HepG2 (cell line): ENCODE measurements at regions not wholly inside any gene's neighbourhood (a gene's known extent, or its start where the extent isn't known, plus 50 kb on each side); places are given as distances from the start of the nearest gene placed in this dataset.
A peak's percentile ranks its signal among the peaks of the same experiment; 100 is the strongest.

ENCODE experiments used
- ATF3 ChIP-seq: sonication (generic); formaldehyde crosslinking; IDR thresholded peaks from 2 replicates; pipeline ENCODE4 v1.4.0; 2020; ENCODE audit warnings: missing genetic modification reagents
- CBX1 ChIP-seq: IDR thresholded peaks from one replicate; pipeline ENCODE4 v1.6.1; 2016; ENCODE audit warnings: antibody characterized with exemption, low read depth
- HDAC2 ChIP-seq: sonication (generic); formaldehyde crosslinking; IDR thresholded peaks from 2 replicates; pipeline ENCODE4 v1.4.0; 2020; ENCODE audit warnings: missing genetic modification reagents
- IKZF5 ChIP-seq: IDR thresholded peaks from 2 replicates; pipeline ENCODE4 v1.6.1; 2018; ENCODE audit warnings: missing genetic modification reagents, mild to moderate bottlenecking, missing compliant biosample characterization
- NRL ChIP-seq: sonication (generic); formaldehyde crosslinking; IDR thresholded peaks from 2 replicates; pipeline ENCODE4 v1.5.0; 2020; ENCODE audit warnings: missing genetic modification reagents, mild to moderate bottlenecking, moderate library complexity, borderline replicate concordance
- PAXIP1 ChIP-seq: sonication (generic); formaldehyde crosslinking; conservative IDR thresholded peaks from 2 replicates; pipeline ENCODE4 v1.4.0; 2020; ENCODE audit warnings: mild to moderate bottlenecking, missing genetic modification reagents, moderate library complexity
- PTBP1 ChIP-seq: fragments of 200-400 bp; formaldehyde crosslinking; IDR thresholded peaks from 2 replicates; pipeline ENCODE4 v1.6.1; 2018; ENCODE audit warnings: low read length, low read depth; ENCODE audit not compliant: poor library complexity, severe bottlenecking
- SMARCC2 ChIP-seq: fragments of 450-650 bp; IDR thresholded peaks from 2 replicates; pipeline ENCODE4 v1.6.1; 2017; ENCODE audit warnings: antibody characterized with exemption, mild to moderate bottlenecking
- TOPORS ChIP-seq: sonication (generic); formaldehyde crosslinking; IDR thresholded peaks from 2 replicates; pipeline ENCODE4 v1.8.0; 2023; ENCODE audit warnings: mild to moderate bottlenecking, missing genetic modification reagents
- UBTF ChIP-seq: sonication (generic); formaldehyde crosslinking; IDR thresholded peaks from 2 replicates; pipeline ENCODE4 v1.4.0; 2020; ENCODE audit warnings: mild to moderate bottlenecking, missing genetic modification reagents
- USF2 ChIP-seq, 2 experiments: sonication (generic) in 1 of 2; formaldehyde crosslinking in 1 of 2; IDR thresholded peaks; 2 replicates each; pipeline versions ENCODE4 v1.5.1 to v1.6.1; 2011 to 2020; ENCODE audit warnings: borderline replicate concordance in 1 of 2, low read depth in 1 of 2, low read length in 1 of 2, mild to moderate bottlenecking in 1 of 2, missing genetic modification reagents in 1 of 2, moderate library complexity in 1 of 2
- ZBED4 ChIP-seq: sonication (generic); formaldehyde crosslinking; IDR thresholded peaks from 2 replicates; pipeline ENCODE4 v1.4.0; 2020; ENCODE audit warnings: missing genetic modification reagents, borderline replicate concordance
- ZFP37 ChIP-seq: sonication (generic); formaldehyde crosslinking; IDR thresholded peaks from 2 replicates; pipeline ENCODE4 v1.4.0; 2020; ENCODE audit warnings: missing genetic modification reagents, borderline replicate concordance
- ZNF234 ChIP-seq: sonication (generic); formaldehyde crosslinking; conservative IDR thresholded peaks from 2 replicates; pipeline ENCODE4 v1.5.1; 2020; ENCODE audit warnings: mild to moderate bottlenecking, missing genetic modification reagents
- ZNF430 ChIP-seq: sonication (generic); formaldehyde crosslinking; IDR thresholded peaks from 2 replicates; pipeline ENCODE4 v1.9.0; 2021; ENCODE audit warnings: mild to moderate bottlenecking, missing genetic modification reagents

- TF ChIP-seq TOPORS (CRISPR knock-in tag) (no peak), USF2 (IDR thresholded peaks at IDR 0.05; ENCODE audit: low read depth, low read length) (no peak), USF2 (CRISPR knock-in tag; IDR thresholded peaks at IDR 0.05; ENCODE audit: borderline replicate concordance) (no peak), NRL (CRISPR knock-in tag) (no peak), HDAC2 (CRISPR knock-in tag) (peak; percentile 60; the same call in 1 of the 2 replicates), ATF3 (CRISPR knock-in tag) (no peak), ZFP37 (CRISPR knock-in tag) (no peak), PAXIP1 (peak; percentile 36; the same call in 1 of the 2 replicates), SMARCC2 (no peak), PTBP1 (no peak), ZBED4 (CRISPR knock-in tag) (no peak), ZNF430 (no peak), IKZF5 (CRISPR knock-in tag) (no peak), ZNF234 (CRISPR knock-in tag) (no peak), CBX1 (no peak), UBTF (no peak)
Observed at GRCh38 chr10:29130190-29130673, 158.6 kb upstream of the LYZL1 start (continued).
